Natural killer cell treated with Interleukin-12 subunit alpha and Interleukin-12 subunit beta and Interleukin-15 and Interleukin-18, amount 100 ng/mL, for 72 hours (primary cell): ENCODE measurements at regions not wholly inside any gene's neighbourhood (a gene's known extent, or its start where the extent isn't known, plus 50 kb on each side); places are given as distances from the start of the nearest gene placed in this dataset.
"Not testable (repeated sequence)": the region's sequence is repeated elsewhere in the genome, so short reads cannot be mapped to it uniquely, and the experiment has no call there.

Source experiments
- ATAC-seq, 2 donors: fragments of 150-1000 bp; cut with Tn5 transposase in 1 of 2; sonication (Bioruptor Pico), chemical (Tn5 transposase) in 1 of 2; 2 replicates each; pipeline ENCODE4 v1.10.0; 2021
- DNase-seq: peaks from one replicate; pipeline ENCODE4 v3.0.0; 2022; ENCODE audit warnings: low spot score
- H3K27ac Mint-ChIP-seq, 2 donors: 1 replicate in 1 of 2; 2 replicates in 1 of 2; pipeline ENCODE4 v1.8.0; 2022; ENCODE audit warnings: mixed read lengths in 2 of 2, mild to moderate bottlenecking in 1 of 2, moderate library complexity in 1 of 2
- H3K27me3 Mint-ChIP-seq, 2 donors: 1 replicate in 1 of 2; 2 replicates in 1 of 2; pipeline ENCODE4 v1.8.0; 2022; ENCODE audit warnings: mixed read lengths in 2 of 2
- H3K36me3 Mint-ChIP-seq: one replicate; pipeline ENCODE4 v1.8.0; 2022; ENCODE audit warnings: mixed read lengths
- H3K4me1 Mint-ChIP-seq, 2 donors: 1 replicate in 1 of 2; 2 replicates in 1 of 2; pipeline ENCODE4 v1.8.0; 2022; ENCODE audit warnings: low read depth in 2 of 2, mixed read lengths in 2 of 2, mild to moderate bottlenecking in 1 of 2
- H3K4me3 Mint-ChIP-seq: one replicate; pipeline ENCODE4 v1.8.0; 2022; ENCODE audit warnings: mixed read lengths
- H3K9me3 Mint-ChIP-seq: 2 replicates; pipeline ENCODE4 v1.8.0; 2022; ENCODE audit warnings: mixed read lengths

DNA sequence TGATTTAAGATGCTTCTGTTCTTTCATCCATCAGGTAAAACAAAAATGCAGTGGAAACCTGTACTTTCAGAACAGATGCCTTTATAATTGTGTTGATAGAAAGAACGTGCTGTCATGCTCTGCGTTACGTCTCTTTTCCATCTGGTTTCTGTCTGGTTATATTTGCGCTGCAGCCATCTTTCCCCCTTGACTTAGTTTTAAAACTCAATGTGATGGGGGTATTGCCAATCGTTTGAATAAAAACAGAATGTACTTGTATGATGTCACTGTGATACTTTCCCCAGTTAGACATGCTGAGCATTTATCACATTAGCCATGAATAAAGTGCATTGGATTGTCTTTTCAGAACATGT, 508.6 kb downstream of the ADCYAP1 start:
- no peak overlapping the region for H3K27ac Mint-ChIP-seq
- no peaks in the 10 kb centered on the region for H3K4me1 Mint-ChIP-seq
- H3K4me3 Mint-ChIP-seq: no peak overlapping the region
- no peaks in the 10 kb centered on the region for H3K27me3 Mint-ChIP-seq
- H3K9me3 Mint-ChIP-seq: peaks cover 4% of the 10 kb centered on the region
- H3K36me3 Mint-ChIP-seq: no peaks in the 10 kb centered on the region
- no peak for ATAC-seq
- DNase-seq: no peak

DNA sequence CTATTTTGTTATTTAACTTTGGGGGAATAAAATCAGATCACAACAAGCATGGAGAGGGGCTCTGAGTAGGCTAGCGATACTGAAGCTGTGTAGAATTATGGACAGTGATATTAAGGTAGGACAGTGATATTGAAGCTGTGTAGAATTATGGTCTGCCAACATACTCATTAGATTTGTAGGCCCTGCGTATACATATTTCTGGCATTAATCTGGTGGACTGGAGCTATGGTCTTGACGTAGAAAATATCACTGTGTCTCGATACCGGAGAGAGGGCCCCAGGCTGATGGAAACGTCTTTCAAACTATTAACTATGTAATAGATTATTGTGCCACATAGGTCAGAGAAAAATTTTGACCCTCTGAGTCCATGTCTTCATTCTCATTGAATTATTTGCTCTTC, 511.4 kb downstream of the ADCYAP1 start:
- ATAC-seq: no peak
- Mint-ChIP-seq H3K27ac (no peak overlapping the region), H3K4me1 (no peaks in the 10 kb centered on the region), H3K27me3 (no peaks in the 10 kb centered on the region), H3K9me3 (peaks cover 1% of the 10 kb centered on the region), H3K36me3 (no peaks in the 10 kb centered on the region), H3K4me3 (no peak overlapping the region)
- DNase-seq: no peak

DNA sequence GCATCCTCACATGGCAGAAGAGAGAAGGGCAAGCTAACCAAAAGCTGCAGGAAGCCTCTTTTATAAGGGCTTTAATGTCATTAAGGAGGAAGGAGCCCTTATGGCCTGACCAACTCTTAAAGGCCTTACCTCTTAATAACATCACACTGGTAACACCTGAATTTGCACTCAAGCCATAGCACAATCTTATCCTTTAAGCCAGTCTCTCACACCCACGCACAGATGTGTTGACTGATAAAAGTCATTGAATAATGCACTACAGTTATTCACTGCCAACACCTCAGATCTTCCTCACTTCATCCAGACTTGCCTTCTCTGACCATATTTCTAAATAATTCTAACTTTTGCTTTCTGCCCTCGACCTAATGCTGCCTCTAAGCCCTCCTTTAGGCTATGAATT, 516.8 kb downstream of the ADCYAP1 start:
- H3K9me3 Mint-ChIP-seq: no peaks in the 10 kb centered on the region
- no peaks in the 10 kb centered on the region for H3K27me3 Mint-ChIP-seq
- no peak overlapping the region for H3K27ac Mint-ChIP-seq
- ATAC-seq: no peak
- H3K4me3 Mint-ChIP-seq: no peak overlapping the region
- H3K4me1 Mint-ChIP-seq: no peaks in the 10 kb centered on the region
- no peak for DNase-seq
- H3K36me3 Mint-ChIP-seq: no peaks in the 10 kb centered on the region

DNA sequence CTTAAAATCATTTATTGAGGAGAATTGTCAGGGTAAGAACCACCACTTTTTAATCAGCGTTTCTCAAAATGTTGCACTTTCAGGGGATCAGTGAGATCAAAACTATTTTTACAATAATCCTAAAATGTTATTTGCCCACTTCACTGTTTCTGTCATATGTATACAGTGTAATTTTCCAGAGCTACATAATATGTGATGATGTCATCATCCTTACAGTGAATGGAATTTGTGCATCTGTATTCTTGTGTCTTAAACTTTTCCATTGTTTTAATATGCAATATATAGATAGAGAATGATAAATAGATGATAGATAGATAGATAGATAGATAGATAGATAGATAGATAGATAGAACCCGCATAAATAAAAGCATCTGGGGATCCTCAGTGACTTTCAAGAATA, 518.0 kb downstream of the ADCYAP1 start:
- Mint-ChIP-seq H3K9me3 (no peaks in the 10 kb centered on the region), H3K27ac (no peak overlapping the region), H3K27me3 (no peaks in the 10 kb centered on the region), H3K4me3 (no peak overlapping the region), H3K36me3 (no peaks in the 10 kb centered on the region), H3K4me1 (no peaks in the 10 kb centered on the region)
- ATAC-seq (no peak), DNase-seq (no peak)

DNA sequence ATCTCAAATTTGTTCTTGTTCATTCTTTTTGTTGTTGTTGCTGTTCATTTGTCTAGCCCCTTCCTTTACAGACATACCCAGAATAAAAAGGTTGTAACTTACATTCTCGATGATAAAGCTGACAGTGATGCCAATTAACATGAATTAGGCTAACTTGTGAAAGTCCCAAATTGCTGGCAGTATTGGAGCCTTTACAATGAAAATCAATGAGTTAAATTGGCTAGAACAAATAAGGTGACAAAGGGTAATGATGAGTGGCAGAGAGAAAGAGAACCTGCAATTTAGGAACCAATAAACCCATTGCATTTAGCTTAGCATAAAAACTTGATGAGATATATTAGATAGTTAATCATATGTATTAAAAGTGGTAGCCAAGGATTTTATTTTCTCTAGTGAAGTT, 521.0 kb downstream of the ADCYAP1 start:
- no peak overlapping the region for H3K27ac Mint-ChIP-seq

DNA sequence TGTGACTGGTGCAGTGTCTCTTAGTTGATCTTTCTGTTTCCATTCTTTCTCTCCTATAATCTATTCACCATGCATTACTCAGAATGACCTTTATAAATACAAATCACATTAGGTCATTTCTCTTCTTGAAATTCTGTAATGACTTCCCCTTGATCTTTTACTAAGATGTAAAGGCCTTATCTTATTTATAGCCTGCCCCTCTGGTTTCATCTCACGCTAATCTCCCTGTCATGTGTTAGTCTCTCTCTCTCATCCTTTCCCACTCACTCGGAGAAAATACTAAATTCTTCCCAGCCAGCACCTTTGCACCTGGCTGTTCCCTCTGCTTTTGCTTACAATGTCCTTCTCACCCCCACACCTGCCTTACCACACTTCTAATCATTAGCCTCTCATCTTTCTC, 530.8 kb downstream of the ADCYAP1 start:
- no peak for ATAC-seq
- no peak for DNase-seq

More for the DNA sequence above, 521.0 kb downstream of the ADCYAP1 start:
- Mint-ChIP-seq H3K4me3 (no peak overlapping the region), H3K4me1 (no peaks in the 10 kb centered on the region), H3K36me3 (peaks cover 3% of the 10 kb centered on the region), H3K9me3 (peaks cover 2% of the 10 kb centered on the region), H3K27me3 (no peaks in the 10 kb centered on the region)
- DNase-seq (no peak), ATAC-seq (no peak)

DNA sequence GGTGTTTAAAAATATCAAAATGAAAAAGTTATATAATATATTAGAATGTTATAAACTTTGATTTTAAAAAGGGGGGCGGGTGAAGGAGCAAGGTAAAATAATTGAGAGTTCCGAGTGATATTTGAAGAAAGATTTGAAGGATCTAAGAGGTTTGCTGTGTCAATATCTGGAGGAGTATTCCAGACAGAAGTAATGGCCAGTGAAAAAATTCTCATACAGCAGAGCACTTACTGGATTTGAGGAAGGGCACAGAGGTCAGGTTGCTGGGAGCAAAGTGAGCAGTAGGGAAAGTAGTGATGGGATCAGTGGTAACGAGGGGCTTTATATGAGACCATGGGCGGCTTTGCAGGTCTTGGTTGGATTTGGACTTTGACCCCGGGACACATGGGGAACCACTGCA, 531.5 kb downstream of the ADCYAP1 start:
- Mint-ChIP-seq H3K27me3 (no peaks in the 10 kb centered on the region), H3K27ac (no peak overlapping the region), H3K4me3 (no peak overlapping the region), H3K9me3 (peaks cover 6% of the 10 kb centered on the region), H3K36me3 (no peaks in the 10 kb centered on the region), H3K4me1 (no peaks in the 10 kb centered on the region)
- DNase-seq (no peak), ATAC-seq (no peak)

More for the DNA sequence above, 530.8 kb downstream of the ADCYAP1 start:
- H3K27ac Mint-ChIP-seq: no peak overlapping the region
- no peaks in the 10 kb centered on the region for H3K4me1 Mint-ChIP-seq
- H3K9me3 Mint-ChIP-seq: peaks cover 5% of the 10 kb centered on the region
- H3K4me3 Mint-ChIP-seq: no peak overlapping the region
- no peaks in the 10 kb centered on the region for H3K27me3 Mint-ChIP-seq
- peaks cover 5% of the 10 kb centered on the region for H3K36me3 Mint-ChIP-seq

DNA sequence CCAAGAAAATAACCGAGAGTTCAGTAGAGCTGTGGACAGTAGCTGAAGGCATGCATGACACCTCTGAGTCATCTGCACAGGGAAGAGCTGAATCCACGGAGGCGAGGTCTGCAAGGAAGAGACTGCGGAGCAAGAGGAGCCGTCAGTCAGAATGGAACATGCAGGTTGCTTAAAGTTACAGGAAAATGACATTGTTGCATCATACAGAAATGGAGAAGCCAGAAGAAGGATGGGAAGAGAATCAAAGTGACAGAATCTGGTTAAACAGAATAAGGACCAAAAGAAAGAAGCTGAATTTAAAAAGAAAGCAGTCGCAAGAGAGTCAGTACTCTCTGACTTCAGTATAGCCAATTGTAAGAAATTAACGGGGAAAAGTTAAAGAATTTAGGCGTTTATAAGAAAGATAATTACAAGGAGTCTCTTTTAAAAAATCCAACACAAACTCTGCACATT, 533.8 kb downstream of the ADCYAP1 start:
- peaks cover 6% of the 10 kb centered on the region for H3K9me3 Mint-ChIP-seq
- ATAC-seq (no peak), DNase-seq (no peak)
- no peaks in the 10 kb centered on the region for H3K27me3 Mint-ChIP-seq
- no peak overlapping the region for H3K4me3 Mint-ChIP-seq
- no peaks in the 10 kb centered on the region for H3K36me3 Mint-ChIP-seq
- H3K4me1 Mint-ChIP-seq: no peaks in the 10 kb centered on the region
- no peak overlapping the region for H3K27ac Mint-ChIP-seq

DNA sequence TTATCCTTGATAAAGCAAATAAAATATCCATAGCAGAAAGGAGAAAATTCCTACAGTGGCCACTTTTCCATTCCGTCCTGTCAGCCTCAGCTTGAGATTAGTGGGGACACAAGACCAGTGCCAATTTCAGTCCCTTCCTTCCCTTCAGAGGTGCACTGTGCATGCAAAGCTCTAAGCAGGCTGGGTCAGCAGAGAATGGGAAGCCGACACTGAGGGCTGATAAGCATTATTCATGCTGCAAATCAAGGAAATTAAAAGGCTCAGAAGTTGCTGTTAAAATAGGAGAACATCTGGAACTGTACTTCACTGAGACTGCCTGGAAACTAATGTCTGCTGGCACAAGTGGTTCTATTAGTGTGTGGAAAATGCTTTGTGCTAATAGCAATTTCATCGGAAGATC, 534.3 kb downstream of the ADCYAP1 start:
- H3K27ac Mint-ChIP-seq: no peak overlapping the region
- H3K27me3 Mint-ChIP-seq: no peaks in the 10 kb centered on the region
- no peak overlapping the region for H3K4me3 Mint-ChIP-seq
- H3K4me1 Mint-ChIP-seq: no peaks in the 10 kb centered on the region
- peaks cover 6% of the 10 kb centered on the region for H3K9me3 Mint-ChIP-seq
- DNase-seq: no peak
- no peak for ATAC-seq
- H3K36me3 Mint-ChIP-seq: no peaks in the 10 kb centered on the region

DNA sequence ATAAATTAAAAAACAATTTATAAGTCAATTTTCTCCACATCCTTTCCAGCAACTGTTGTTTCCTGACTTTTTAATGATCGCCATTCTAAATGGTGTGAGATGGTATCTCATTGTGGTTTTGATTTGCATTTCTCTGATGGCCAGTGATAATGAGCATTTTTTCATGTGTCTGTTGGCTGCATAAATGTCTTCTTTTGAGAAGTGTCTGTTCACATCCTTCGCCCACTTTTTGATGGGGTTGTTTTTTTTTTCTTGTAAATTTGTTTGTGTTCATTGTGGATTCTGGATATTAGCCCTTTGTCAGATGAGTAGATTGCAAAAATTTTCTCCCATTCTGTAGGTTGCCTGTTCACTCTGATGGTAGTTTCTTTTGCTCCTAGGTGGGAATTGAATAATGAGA, 539.4 kb downstream of the ADCYAP1 start:
- H3K27me3 Mint-ChIP-seq, H3K4me3 Mint-ChIP-seq, DNase-seq, H3K4me1 Mint-ChIP-seq, ATAC-seq, H3K9me3 Mint-ChIP-seq, H3K27ac Mint-ChIP-seq, H3K36me3 Mint-ChIP-seq: not testable (repeated sequence)

DNA sequence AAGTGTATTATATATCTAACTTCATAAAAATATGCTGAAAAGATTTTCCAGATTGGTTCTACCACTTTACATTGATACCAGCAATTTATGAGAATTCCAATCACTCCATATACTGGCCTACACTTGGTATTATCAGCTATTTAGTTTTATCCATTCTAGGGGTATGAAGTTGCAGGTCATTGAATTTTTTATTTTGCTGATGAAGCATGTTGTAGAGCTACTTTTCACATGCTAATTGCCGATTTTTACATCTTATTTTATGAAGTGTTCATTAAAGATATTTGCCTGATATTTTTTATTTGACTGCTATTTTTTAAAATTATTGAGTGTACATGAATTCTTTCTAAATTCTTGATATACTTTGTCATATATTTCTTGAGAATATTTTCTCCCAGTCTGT, 542.1 kb downstream of the ADCYAP1 start:
- no peak for ATAC-seq
- Mint-ChIP-seq H3K9me3 (peaks cover 3% of the 10 kb centered on the region), H3K4me1 (no peaks in the 10 kb centered on the region), H3K4me3 (no peak overlapping the region), H3K27ac (no peak overlapping the region), H3K36me3 (no peaks in the 10 kb centered on the region), H3K27me3 (no peaks in the 10 kb centered on the region)
- DNase-seq: no peak

DNA sequence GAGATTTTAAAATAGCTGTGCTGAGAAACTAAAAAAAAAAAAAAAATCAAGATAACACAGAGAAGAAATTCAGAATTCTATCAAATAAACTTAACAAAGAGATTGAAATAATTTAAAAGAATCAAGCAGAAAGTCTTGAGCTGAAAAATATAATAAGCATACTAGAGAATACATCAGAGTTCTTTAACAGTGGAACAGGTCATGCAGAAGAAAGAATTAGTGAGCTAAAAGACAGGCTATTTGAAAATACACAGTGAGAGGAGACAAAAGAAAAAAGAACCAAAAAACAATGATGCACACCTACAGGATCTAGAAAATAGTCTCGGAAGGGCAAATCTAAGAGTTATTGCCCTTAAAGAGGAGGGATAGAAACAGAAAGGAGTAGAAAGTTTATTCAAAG, 548.1 kb downstream of the ADCYAP1 start:
- H3K4me3 Mint-ChIP-seq: no peak overlapping the region
- H3K27me3 Mint-ChIP-seq: no peaks in the 10 kb centered on the region
- DNase-seq: no peak
- H3K4me1 Mint-ChIP-seq: no peaks in the 10 kb centered on the region
- H3K9me3 Mint-ChIP-seq: peaks cover 12% of the 10 kb centered on the region
- H3K36me3 Mint-ChIP-seq: peaks cover 6% of the 10 kb centered on the region
- ATAC-seq: no peak
- no peak overlapping the region for H3K27ac Mint-ChIP-seq

DNA sequence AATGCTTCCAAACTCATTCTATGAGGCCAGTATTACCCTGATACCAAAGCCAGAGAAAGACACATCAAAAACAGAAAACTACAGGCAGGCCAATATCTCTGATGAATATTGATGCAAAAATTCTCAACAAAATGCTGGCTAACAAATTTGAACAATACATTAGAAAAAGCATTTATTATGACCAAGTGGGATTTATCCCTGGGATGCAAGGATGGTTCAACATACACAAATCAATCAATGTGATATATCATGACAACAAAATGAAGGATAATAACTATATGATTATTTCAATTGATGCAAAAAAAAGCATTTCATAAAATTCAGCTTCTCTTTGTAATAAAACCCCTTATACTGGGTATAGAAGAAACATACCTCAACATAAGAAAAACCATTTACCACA, 550.9 kb downstream of the ADCYAP1 start:
- H3K9me3 Mint-ChIP-seq: peaks cover 14% of the 10 kb centered on the region
- DNase-seq (no peak), ATAC-seq (no peak)
- H3K4me3 Mint-ChIP-seq: no peak overlapping the region
- H3K4me1 Mint-ChIP-seq: no peaks in the 10 kb centered on the region
- no peaks in the 10 kb centered on the region for H3K27me3 Mint-ChIP-seq
- H3K27ac Mint-ChIP-seq: no peak overlapping the region
- peaks cover 6% of the 10 kb centered on the region for H3K36me3 Mint-ChIP-seq

DNA sequence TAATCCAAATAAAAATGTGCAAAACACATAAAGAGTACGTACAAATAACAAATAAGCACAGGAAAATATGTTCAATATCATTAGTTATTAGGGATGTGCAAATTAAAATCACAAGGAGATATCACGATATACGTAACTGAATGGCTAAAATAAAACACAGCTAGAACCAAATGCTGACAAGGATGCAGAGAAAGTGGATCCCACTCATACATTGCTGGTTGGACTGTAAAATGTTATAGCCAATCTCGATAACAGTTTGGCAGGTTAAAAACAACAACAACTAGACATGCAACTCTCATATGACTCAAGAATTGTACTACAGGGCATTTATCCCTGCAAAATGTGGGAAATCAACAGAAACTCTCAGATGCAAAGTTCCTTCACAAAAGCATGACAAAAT, 553.9 kb downstream of the ADCYAP1 start:
- Mint-ChIP-seq H3K4me3 (no peak overlapping the region), H3K36me3 (no peaks in the 10 kb centered on the region), H3K27me3 (no peaks in the 10 kb centered on the region), H3K4me1 (no peaks in the 10 kb centered on the region), H3K27ac (no peak overlapping the region), H3K9me3 (peaks cover 17% of the 10 kb centered on the region)
- ATAC-seq (no peak), DNase-seq (no peak)

DNA sequence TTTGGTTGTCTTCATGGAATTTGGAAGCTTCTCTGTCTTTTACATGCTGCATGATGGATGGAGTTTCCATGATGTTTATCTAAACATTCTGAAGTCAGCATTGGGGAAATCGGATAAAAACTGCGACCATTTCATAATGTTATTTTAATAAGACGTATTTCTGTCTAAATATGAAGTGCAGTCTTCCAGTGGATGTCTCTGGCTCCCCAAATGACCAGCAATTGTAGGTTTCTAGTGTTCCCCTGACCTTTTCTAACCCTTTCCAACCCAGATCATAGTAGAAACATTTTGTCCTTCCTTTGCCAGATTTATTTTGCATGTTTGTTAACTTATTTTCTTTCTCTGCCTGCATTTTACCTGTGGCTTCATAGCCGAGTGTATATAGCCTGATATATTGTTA, 559.3 kb downstream of the ADCYAP1 start:
- DNase-seq: no peak
- H3K27me3 Mint-ChIP-seq: no peaks in the 10 kb centered on the region
- no peaks in the 10 kb centered on the region for H3K4me1 Mint-ChIP-seq
- no peak overlapping the region for H3K4me3 Mint-ChIP-seq
- ATAC-seq: no peak
- H3K36me3 Mint-ChIP-seq: no peaks in the 10 kb centered on the region
- H3K9me3 Mint-ChIP-seq: peaks cover 14% of the 10 kb centered on the region
- H3K27ac Mint-ChIP-seq: no peak overlapping the region
